Transverse colon (tissue), 4 donors: ENCODE measurements at regions not wholly inside any gene's neighbourhood (a gene's known extent, or its start where the extent isn't known, plus 50 kb on each side); places are given as distances from the start of the nearest gene placed in this dataset.

Source experiments
- DNase-seq: peaks from one replicate; pipeline ENCODE4 v3.0.0-alpha.2; 2019
- H3K27ac ChIP-seq, 4 donors: fragments of 200-600 bp; sonication (generic); 2 replicates each; pipeline ENCODE4 v1.5.1; 2016 to 2018; ENCODE audit warnings: inconsistent platforms in 4 of 4
- H3K27me3 ChIP-seq: fragments of 200-600 bp; sonication (generic); 2 replicates; pipeline ENCODE4 v1.5.1; 2017; ENCODE audit warnings: inconsistent platforms
- H3K36me3 ChIP-seq, 4 donors: fragments of 200-600 bp; sonication (generic); 2 replicates each; pipeline ENCODE4 v1.5.1; 2017 to 2019; ENCODE audit warnings: inconsistent platforms in 4 of 4
- H3K4me1 ChIP-seq, 4 donors: fragments of 200-600 bp; sonication (generic); 2 replicates each; pipeline ENCODE4 v1.5.1; 2017 to 2020; ENCODE audit warnings: inconsistent platforms in 4 of 4
- H3K4me3 ChIP-seq, 4 donors: fragments of 200-600 bp; sonication (generic); 1 replicate in 1 of 4; 2 replicates in 3 of 4; pipeline versions ENCODE4 v1.5.1 to v1.6.1; 2017 to 2019; ENCODE audit warnings: inconsistent platforms in 4 of 4
- H3K9me3 ChIP-seq, 2 donors: fragments of 200-600 bp; sonication (generic); 2 replicates each; pipeline ENCODE4 v1.5.1; 2017 to 2019; ENCODE audit warnings: inconsistent platforms in 2 of 2
- EP300 ChIP-seq: sonication (generic); formaldehyde crosslinking; IDR thresholded peaks from one replicate; pipeline ENCODE4 v1.6.1; 2017; ENCODE audit warnings: antibody characterized with exemption, low read depth
- POLR2A ChIP-seq: fragments of 450-650 bp; IDR thresholded peaks from one replicate; pipeline ENCODE4 v1.6.1; 2016; ENCODE audit warnings: antibody characterized with exemption, mild to moderate bottlenecking, moderate library complexity
- POLR2AphosphoS5 ChIP-seq, 3 donors: sonication (generic); formaldehyde crosslinking; IDR thresholded peaks; one replicate each; pipeline ENCODE4 v1.6.1; 2016; ENCODE audit warnings: antibody characterized with exemption in 3 of 3
- WGBS, 2 donors: methylation state at CpG; one replicate each; pipeline ENCODE4 v1.1.5; 2018; ENCODE audit warnings: low coverage in 1 of 2; 5-methylcytosine and 5-hydroxymethylcytosine counted together
- in situ Hi-C, 4 donors: fragments of 200-750 bp; cut with MboI; loops; one replicate each; pipeline versions ENCODE4 v1.15.0 to v1.15.1; 2017; ENCODE audit warnings: low sequenced_read_pairs in 3 of 4, low pct_ligation_motif_present in 1 of 4, low pct_unique_long_range_greater_than_20kb in 1 of 4
- intact Hi-C: fragments of 100-400 bp; cut with DNase I; formaldehyde crosslinking; loops from one replicate; pipeline ENCODE4 v1.15.1; 2023; ENCODE audit warnings: low total_unique reads
- TF ChIP-seq, protein P1 (sequence below), 5 experiments: fragments of 200-600 bp in 3 of 5; fragments of 450-650 bp in 2 of 5; sonication (generic) in 3 of 5; IDR thresholded peaks; 1 replicate in 2 of 5; 2 replicates in 3 of 5; pipeline ENCODE4 v1.5.1; 2016 to 2017; ENCODE audit warnings: antibody characterized with exemption in 5 of 5, inconsistent platforms in 3 of 5, mild to moderate bottlenecking in 2 of 5, moderate library complexity in 1 of 5

GRCh38 chr9:129397335-129397734 lies 219.3 kb upstream of the IER5L start:
- Histone ChIP-seq H3K4me1 (peaks cover 0 to 3% (median 3%) of the 10 kb centered on the region in 4 donors), H3K4me3 (no peak overlapping the region), H3K27me3 (no peaks in the 10 kb centered on the region), H3K27ac (no peak overlapping the region), H3K9me3 (no peaks in the 10 kb centered on the region), H3K36me3 (no peaks in the 10 kb centered on the region)
- in situ Hi-C loops (no loop called here), intact Hi-C loops (no loop called here)
- 87 to 93% methylated on average over 6 of the region's 6 CpGs for WGBS, 2 donors
- no peak for DNase-seq
- TF ChIP-seq POLR2AphosphoS5 (IDR thresholded peaks at IDR 0.05), result no peak
- TF ChIP-seq POLR2A, result no peak
- TF ChIP-seq, protein P1, sequence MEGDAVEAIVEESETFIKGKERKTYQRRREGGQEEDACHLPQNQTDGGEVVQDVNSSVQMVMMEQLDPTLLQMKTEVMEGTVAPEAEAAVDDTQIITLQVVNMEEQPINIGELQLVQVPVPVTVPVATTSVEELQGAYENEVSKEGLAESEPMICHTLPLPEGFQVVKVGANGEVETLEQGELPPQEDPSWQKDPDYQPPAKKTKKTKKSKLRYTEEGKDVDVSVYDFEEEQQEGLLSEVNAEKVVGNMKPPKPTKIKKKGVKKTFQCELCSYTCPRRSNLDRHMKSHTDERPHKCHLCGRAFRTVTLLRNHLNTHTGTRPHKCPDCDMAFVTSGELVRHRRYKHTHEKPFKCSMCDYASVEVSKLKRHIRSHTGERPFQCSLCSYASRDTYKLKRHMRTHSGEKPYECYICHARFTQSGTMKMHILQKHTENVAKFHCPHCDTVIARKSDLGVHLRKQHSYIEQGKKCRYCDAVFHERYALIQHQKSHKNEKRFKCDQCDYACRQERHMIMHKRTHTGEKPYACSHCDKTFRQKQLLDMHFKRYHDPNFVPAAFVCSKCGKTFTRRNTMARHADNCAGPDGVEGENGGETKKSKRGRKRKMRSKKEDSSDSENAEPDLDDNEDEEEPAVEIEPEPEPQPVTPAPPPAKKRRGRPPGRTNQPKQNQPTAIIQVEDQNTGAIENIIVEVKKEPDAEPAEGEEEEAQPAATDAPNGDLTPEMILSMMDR (IDR thresholded peaks at IDR 0.05), result no peak
- no peak for TF ChIP-seq EP300

GRCh38 chr9:129396365-129396708 lies 218.3 kb upstream of the IER5L start:
- no peaks in the 10 kb centered on the region for H3K27me3 ChIP-seq
- no peaks in the 10 kb centered on the region for H3K4me1 ChIP-seq
- 53 to 66% methylated on average over 1 of the region's 1 CpG for WGBS, 2 donors
- intact Hi-C loops, result loop anchor here (1.0 kb wide), 1 partner anchor 20 kb away; no protein-coding TSS in a partner anchor
- H3K27ac ChIP-seq, result no peak overlapping the region
- no peaks in the 10 kb centered on the region for H3K9me3 ChIP-seq
- H3K4me3 ChIP-seq, result no peak overlapping the region
- H3K36me3 ChIP-seq, result no peaks in the 10 kb centered on the region
- in situ Hi-C loops, result no loop called here
- TF ChIP-seq POLR2A (no peak), POLR2AphosphoS5 (IDR thresholded peaks at IDR 0.05) (no peak), EP300 (no peak)
- TF ChIP-seq, protein P1 (IDR thresholded peaks at IDR 0.05), result no peak
- DNase-seq, result no peak

DNA sequence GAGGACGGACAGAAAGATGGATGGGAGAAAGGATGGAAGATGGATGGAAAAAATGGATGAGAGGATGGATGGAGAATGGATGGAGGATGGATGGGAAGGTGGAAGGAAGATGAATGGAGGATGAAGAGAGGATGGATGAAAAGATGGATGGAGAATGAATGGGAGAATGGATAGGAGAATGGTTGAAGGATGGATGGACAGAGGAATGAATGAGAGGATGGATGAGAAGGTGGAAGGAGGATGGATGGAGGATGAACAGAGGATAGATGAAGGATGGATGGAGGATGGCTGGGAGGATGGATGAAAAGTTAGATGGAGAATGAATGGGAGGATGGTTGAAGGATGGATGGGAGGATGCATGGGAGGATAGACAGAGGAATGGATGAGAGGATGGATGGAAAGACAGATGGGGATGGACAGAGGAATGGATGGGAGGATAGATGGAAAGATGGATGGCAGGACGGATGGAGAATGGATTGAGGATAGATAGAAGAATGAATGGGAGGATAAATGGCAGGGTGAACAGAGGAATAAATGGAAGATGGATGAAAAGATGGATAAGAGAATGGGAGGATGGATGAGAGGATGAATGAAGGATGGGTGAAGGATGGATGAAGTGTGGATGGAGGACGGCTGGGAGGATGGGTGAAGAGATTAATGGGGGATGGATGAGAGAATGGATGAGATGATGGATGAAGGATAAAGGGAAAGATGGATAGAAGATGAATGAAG lies 217.7 kb upstream of the IER5L start:
- intact Hi-C loops, result loop anchor here (1.0 kb wide), 1 partner anchor 19 kb away; no protein-coding TSS in a partner anchor
- Histone ChIP-seq H3K27me3 (no peaks in the 10 kb centered on the region), H3K36me3 (no peaks in the 10 kb centered on the region), H3K4me1 (no peaks in the 10 kb centered on the region), H3K9me3 (no peaks in the 10 kb centered on the region), H3K27ac (no peak overlapping the region), H3K4me3 (no peak overlapping the region)
- TF ChIP-seq, protein P1 (IDR thresholded peaks at IDR 0.05), result no peak
- no peak for TF ChIP-seq EP300
- no peak for TF ChIP-seq POLR2A
- TF ChIP-seq POLR2AphosphoS5 (IDR thresholded peaks at IDR 0.05), result no peak
- no peak for DNase-seq
- in situ Hi-C loops, result no loop called here
- WGBS, 2 donors, result 65 to 90% methylated on average over 3 of the region's 3 CpGs

DNA sequence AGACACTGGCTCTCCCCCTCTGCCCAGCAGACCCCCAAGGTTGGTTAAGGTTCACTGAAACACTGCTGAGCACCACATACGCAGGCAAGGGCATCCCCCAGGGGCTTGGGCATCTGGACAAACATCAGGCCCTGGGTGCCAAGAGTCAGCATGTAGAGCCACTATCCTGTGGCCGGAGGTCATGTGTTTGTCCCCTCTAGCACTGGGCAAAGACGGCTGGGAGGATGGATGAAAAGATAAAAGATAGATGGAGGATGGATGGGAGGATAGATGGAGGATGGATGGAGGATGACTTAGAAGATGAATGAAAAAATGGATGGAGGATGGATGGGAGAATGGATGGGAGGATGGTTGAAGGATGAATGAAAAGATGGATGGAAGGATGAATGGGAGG lies 216.8 kb upstream of the IER5L start:
- in situ Hi-C loops, result no loop called here
- intact Hi-C loops, result no loop called here
- no peak overlapping the region for H3K27ac ChIP-seq
- no peaks in the 10 kb centered on the region for H3K27me3 ChIP-seq
- WGBS, 2 donors, result 60 to 90% methylated on average over 1 to 3 of the region's 3 CpGs
- H3K36me3 ChIP-seq, result no peaks in the 10 kb centered on the region
- no peak overlapping the region for H3K4me3 ChIP-seq
- no peaks in the 10 kb centered on the region for H3K9me3 ChIP-seq
- no peak for DNase-seq
- TF ChIP-seq POLR2AphosphoS5 (IDR thresholded peaks at IDR 0.05), result no peak
- TF ChIP-seq POLR2A, result no peak
- no peak for TF ChIP-seq EP300
- TF ChIP-seq, protein P1 (IDR thresholded peaks at IDR 0.05), result no peak
- H3K4me1 ChIP-seq, result no peaks in the 10 kb centered on the region
